Esophagus muscularis mucosa (tissue), 3 donors: ENCODE measurements at regions not wholly inside any gene's neighbourhood (a gene's known extent, or its start where the extent isn't known, plus 50 kb on each side); places are given as distances from the start of the nearest gene placed in this dataset.

ENCODE experiments used
- CTCF ChIP-seq, 3 experiments: fragments of 200-600 bp in 2 of 3; fragments of 450-650 bp in 1 of 3; sonication (generic) in 2 of 3; IDR thresholded peaks; one replicate each; pipeline ENCODE4 v1.5.1; 2017 to 2019; ENCODE audit warnings: antibody characterized with exemption in 3 of 3, mild to moderate bottlenecking in 2 of 3, moderate library complexity in 1 of 3
- POLR2A ChIP-seq: fragments of 450-650 bp; IDR thresholded peaks from one replicate; pipeline ENCODE4 v1.6.1; 2017; ENCODE audit warnings: antibody characterized with exemption, moderate library complexity, mild to moderate bottlenecking, low read depth
- POLR2AphosphoS5 ChIP-seq, 2 donors: sonication (generic); formaldehyde crosslinking; IDR thresholded peaks; one replicate each; pipeline ENCODE4 v1.6.1; 2017; ENCODE audit warnings: antibody characterized with exemption in 2 of 2

- TF ChIP-seq CTCF (IDR thresholded peaks at IDR 0.05) (no peak), POLR2AphosphoS5 (IDR thresholded peaks at IDR 0.05) (no peak), POLR2A (no peak)
These were observed 756.9 kb downstream of the TFAP2A start for GRCh38 chr6:9657994-9658393.
